K562 (cell line): ENCODE measurements at regions not wholly inside any gene's neighbourhood (a gene's known extent, or its start where the extent isn't known, plus 50 kb on each side); places are given as distances from the start of the nearest gene placed in this dataset.
A peak's percentile ranks its signal among the peaks of the same experiment; 100 is the strongest.

Experiments
- ATAC-seq: fragments of 200-7000 bp; cut with Tn5 transposase; 3 replicates; pipeline ENCODE4 v1.9.1; 2020; ENCODE audit warnings: moderate library complexity
- BruUV-seq: library from RNA; stranded (reverse); fragments of 400-500 nt; replicated peaks from 2 replicates; lab custom pipeline; 2021; lab: Mats Ljungman, UMichigan
- CTCF ChIA-PET: fragments of 300-600 bp; formaldehyde crosslinking; extraction: SDS; loops from one replicate; lab custom pipeline; 2021; ENCODE audit warnings: low intra/inter-chr PET ratio; lab: Yijun Ruan, JAX
- POLR2A ChIA-PET: fragments of 300-600, 350-650 bp; sonication (Branson Sonifier 250); formaldehyde crosslinking; extraction: SDS; loops from one replicate; lab custom pipeline; 2021; ENCODE audit warnings: antibody characterized with exemption, inconsistent platforms; lab: Yijun Ruan, JAX
- DNase-seq, 4 experiments: peaks; one replicate each; pipeline versions ENCODE4 v3.0.0 to v3.0.0-alpha.2; 2011 to 2018; ENCODE audit warnings: low spot score in 3 of 4, mixed read lengths in 3 of 4; ENCODE audit errors: extremely low read depth in 1 of 4
- FAIRE-seq: peaks from 2 replicates; lab custom pipeline; 2011; peaks lifted over from hg19 to GRCh38; lab: Jason Lieb, UNC
- H2AFZ ChIP-seq: 2 replicates; pipeline ENCODE4 v1.6.0; 2011; ENCODE audit warnings: low read depth, low read length, control low read depth, inconsistent platforms
- H3K27ac ChIP-seq: fragments of 200-600 bp; 3 replicates; pipeline ENCODE4 v1.8.0; 2011; ENCODE audit warnings: low read depth, mild to moderate bottlenecking, control low read depth, inconsistent platforms, low read length, moderate library complexity, mixed read lengths; ENCODE audit errors: extremely low read depth
- H3K27me3 ChIP-seq, 2 experiments: fragments of 300-600 bp in 1 of 2; 2 replicates in 1 of 2; 3 replicates in 1 of 2; pipeline versions ENCODE4 v1.6.0 to v1.8.0; 2011; ENCODE audit warnings: inconsistent platforms in 2 of 2, low read length in 2 of 2, mild to moderate bottlenecking in 1 of 2, mixed read lengths in 1 of 2, moderate library complexity in 1 of 2; ENCODE audit not compliant: control insufficient read depth in 2 of 2, insufficient read depth in 2 of 2
- H3K36me3 ChIP-seq: fragments of 300-600 bp; 3 replicates; pipeline ENCODE4 v1.8.0; 2011; ENCODE audit warnings: mild to moderate bottlenecking, low read length, inconsistent platforms; ENCODE audit not compliant: control insufficient read depth, insufficient read depth
- H3K4me1 ChIP-seq, 2 experiments: fragments of 200-600 bp in 1 of 2; replicated peaks in 1 of 2; 2 replicates in 1 of 2; 3 replicates in 1 of 2; pipeline versions ENCODE4 v1.5.1 to v1.8.0; 2011; ENCODE audit warnings: inconsistent platforms in 2 of 2, low read length in 2 of 2, mild to moderate bottlenecking in 1 of 2, mixed read lengths in 1 of 2, moderate library complexity in 1 of 2; ENCODE audit not compliant: control insufficient read depth in 2 of 2, insufficient read depth in 2 of 2
- H3K4me2 ChIP-seq: 2 replicates; pipeline ENCODE4 v1.6.1; 2011; ENCODE audit warnings: low read length, control low read depth, inconsistent platforms, mixed read lengths; ENCODE audit not compliant: insufficient read depth
- H3K4me3 ChIP-seq: fragments of 200-600 bp; sonication (generic), shearing (Covaris generic); 2 replicates; pipeline ENCODE4 v1.5.1; 2016; ENCODE audit warnings: control low read depth, inconsistent platforms
- H3K79me2 ChIP-seq: fragments of 200-600 bp; 3 replicates; pipeline ENCODE4 v1.8.0; 2011; ENCODE audit warnings: low read length, inconsistent platforms; ENCODE audit not compliant: control insufficient read depth, insufficient read depth
- H3K9ac ChIP-seq, 2 experiments: 2 replicates each; pipeline versions ENCODE4 v1.6.0 to v1.6.1; 2011; ENCODE audit warnings: low read depth in 2 of 2, low read length in 2 of 2, control low read depth in 1 of 2, inconsistent platforms in 1 of 2, mild to moderate bottlenecking in 1 of 2, mixed read lengths in 1 of 2; ENCODE audit not compliant: insufficient read depth in 1 of 2
- H3K9me1 ChIP-seq: one replicate; pipeline ENCODE4 v1.6.0; 2011; ENCODE audit warnings: inconsistent platforms, mild to moderate bottlenecking, low read length, moderate library complexity; ENCODE audit not compliant: control insufficient read depth, insufficient read depth
- H3K9me3 ChIP-seq: replicated peaks from 2 replicates; pipeline ENCODE4 v1.5.1; 2011; ENCODE audit warnings: low read depth, low read length, inconsistent platforms; ENCODE audit not compliant: control insufficient read depth, insufficient read depth
- H4K20me1 ChIP-seq: replicated peaks from 2 replicates; pipeline ENCODE4 v1.6.1; 2011; ENCODE audit warnings: low read length, inconsistent platforms, mixed read lengths; ENCODE audit not compliant: control insufficient read depth, insufficient read depth
- CBX1 ChIP-seq: sonication (generic); IDR thresholded peaks from 2 replicates; pipeline ENCODE4 v1.6.1; 2016; ENCODE audit warnings: antibody characterized with exemption, low read depth, mild to moderate bottlenecking
- CEBPB ChIP-seq: fragments of 450-650 bp; IDR thresholded peaks from 2 replicates; pipeline ENCODE4 v1.6.1; 2016; ENCODE audit warnings: missing genetic modification characterization, missing compliant biosample characterization
- CREB5 ChIP-seq: fragments of 250-450 bp; sonication (Bioruptor Pico); IDR thresholded peaks from 2 replicates; pipeline ENCODE4 v1.5.0; 2020; ENCODE audit warnings: mild to moderate bottlenecking
- DMBX1 ChIP-seq: fragments of 250-450 bp; sonication (Bioruptor Pico); IDR thresholded peaks from 2 replicates; pipeline ENCODE4 v1.8.0; 2022; ENCODE audit warnings: inconsistent platforms, mild to moderate bottlenecking, moderate library complexity, borderline replicate concordance
- GATA2 ChIP-seq: sonication (generic); formaldehyde crosslinking; IDR thresholded peaks from 2 replicates; pipeline ENCODE4 v1.4.0; 2020; ENCODE audit warnings: mild to moderate bottlenecking, missing genetic modification reagents
- NFXL1 ChIP-seq: fragments of 450-650 bp; formaldehyde crosslinking; IDR thresholded peaks from 2 replicates; pipeline ENCODE4 v1.4.0; 2021; ENCODE audit warnings: mild to moderate bottlenecking
- NONO ChIP-seq, 2 experiments: fragments of 200-400 bp in 1 of 2; fragments of 450-650 bp in 1 of 2; formaldehyde crosslinking in 1 of 2; IDR thresholded peaks; 2 replicates each; pipeline ENCODE4 v1.6.1; 2017; ENCODE audit warnings: low read depth in 2 of 2, mild to moderate bottlenecking in 2 of 2, moderate library complexity in 2 of 2, low read length in 1 of 2
- NRF1 ChIP-seq, 2 experiments: fragments of 450-650 bp; IDR thresholded peaks in 1 of 2; conservative IDR thresholded peaks in 1 of 2; 2 replicates each; pipeline ENCODE4 v1.6.1; 2014; ENCODE audit warnings: mild to moderate bottlenecking in 2 of 2
- RAD51 ChIP-seq: fragments of 450-650 bp; IDR thresholded peaks from 2 replicates; pipeline ENCODE4 v1.7.1; 2016; ENCODE audit warnings: low read depth, mild to moderate bottlenecking, borderline replicate concordance
- STAT6 ChIP-seq: sonication (generic); formaldehyde crosslinking; IDR thresholded peaks from 2 replicates; pipeline ENCODE4 v1.8.1; 2023; ENCODE audit warnings: mild to moderate bottlenecking, missing genetic modification reagents
- TFE3 ChIP-seq: fragments of 450-650 bp; formaldehyde crosslinking; IDR thresholded peaks from 2 replicates; pipeline ENCODE4 v1.4.0; 2020; ENCODE audit warnings: mild to moderate bottlenecking, mixed read lengths
- THRB ChIP-seq: fragments of 450-650 bp; formaldehyde crosslinking; conservative IDR thresholded peaks from 2 replicates; pipeline ENCODE4 v1.4.0; 2022; ENCODE audit warnings: mild to moderate bottlenecking, missing genetic modification characterization
- USF2 ChIP-seq: sonication (generic); formaldehyde crosslinking; IDR thresholded peaks from 2 replicates; pipeline ENCODE4 v1.5.0; 2020; ENCODE audit warnings: missing genetic modification reagents
- ZNF764 ChIP-seq: fragments of 250-450 bp; sonication (Bioruptor Pico); IDR thresholded peaks from 2 replicates; pipeline ENCODE4 v1.4.0; 2020; ENCODE audit warnings: low read depth, mild to moderate bottlenecking, moderate library complexity
- WGBS: fragments of 100-300 bp; shearing (Covaris generic); methylation state at CpG from one replicate; pipeline ENCODE4 v1.1.6; 2016; ENCODE audit warnings: low coverage, mixed read lengths; ENCODE audit not compliant: insufficient coverage; ENCODE audit errors: missing lambda C conversion rate; 5-methylcytosine and 5-hydroxymethylcytosine counted together
- in situ Hi-C: fragments of 300-500 bp; cut with MboI; formaldehyde crosslinking; loops from 4 replicates; pipeline ENCODE4 v1.15.0; 2018; ENCODE audit warnings: inconsistent platforms, mixed read lengths
- intact Hi-C: fragments of 100-400 bp; cut with micrococcal nuclease; formaldehyde crosslinking; loops from 2 replicates; pipeline ENCODE4 v1.14.2; 2022

- H3K79me2 ChIP-seq: no peaks in the 10 kb centered on the region
- in situ Hi-C loops: no loop called here
- TF ChIP-seq STAT6 (CRISPR knock-in tag) (no peak), ZNF764 (CRISPR knock-in tag) (no peak), NFXL1 (no peak), THRB (CRISPR knock-in tag) (no peak), CREB5 (no peak), TFE3 (CRISPR knock-in tag) (peak; percentile 79), CBX1 (no peak), RAD51 (peak; percentile 28; the same call in 1 of the 2 replicates), CEBPB (no peak), NRF1 (conservative IDR thresholded peaks at IDR 0.05 in 1 of 2, IDR thresholded peaks at IDR 0.05 in 1 of 2) (no peak), USF2 (CRISPR knock-in tag) (no peak; the same call in 1 of the 2 replicates), DMBX1 (CRISPR knock-in tag) (no peak), NONO (IDR thresholded peaks at IDR 0.05; ENCODE audit: low read depth in 2 of 2, low read length in 1 of 2) (no peak), GATA2 (no peak)
- TF ChIP-seq, all 486 proteins: peak for 2
Observed at GRCh38 chr5:174287761-174288160, 242.3 kb downstream of the NSG2 start.

More at GRCh38 chr5:174287761-174288160, 242.3 kb downstream of the NSG2 start:
- H3K4me3 ChIP-seq: no peak overlapping the region
- no peak for FAIRE-seq
- no TSS peak for BruUV-seq
- 0% methylated on average over 4 of the region's 4 CpGs for whole genome bisulfite sequencing
- ATAC-seq: no peak
- H3K9me3 ChIP-seq: no peaks in the 10 kb centered on the region
- H3K4me1 ChIP-seq: no peaks in the 10 kb centered on the region
- H3K9me1 ChIP-seq: no peaks in the 10 kb centered on the region
- H3K4me2 ChIP-seq: no peak overlapping the region
- H3K9ac ChIP-seq: no peak overlapping the region
- DNase-seq: no peak
- no peaks in the 10 kb centered on the region for H3K36me3 ChIP-seq
- ChIA-PET CTCF (no interaction called here), POLR2A (no interaction called here)
- H3K27me3 ChIP-seq: no peaks in the 10 kb centered on the region; a peak in 1 of 5 replicates
- intact Hi-C loops: no loop called here
- no peak overlapping the region for H2AFZ ChIP-seq
- H4K20me1 ChIP-seq: 0 out of 2 replicates have a peak, but pooled peaks cover 2% of the 10 kb centered on the region
- H3K27ac ChIP-seq: no peak overlapping the region
